ENCODE measurements at regions not wholly inside any gene's neighbourhood (a gene's known extent, or its start where the extent isn't known, plus 50 kb on each side); places are given as distances from the start of the nearest gene placed in this dataset.

GRCh38 chr9:101904845-101905244 lies 166.4 kb upstream of the GRIN3A start:
- TF ChIP-seq, protein P1, sequence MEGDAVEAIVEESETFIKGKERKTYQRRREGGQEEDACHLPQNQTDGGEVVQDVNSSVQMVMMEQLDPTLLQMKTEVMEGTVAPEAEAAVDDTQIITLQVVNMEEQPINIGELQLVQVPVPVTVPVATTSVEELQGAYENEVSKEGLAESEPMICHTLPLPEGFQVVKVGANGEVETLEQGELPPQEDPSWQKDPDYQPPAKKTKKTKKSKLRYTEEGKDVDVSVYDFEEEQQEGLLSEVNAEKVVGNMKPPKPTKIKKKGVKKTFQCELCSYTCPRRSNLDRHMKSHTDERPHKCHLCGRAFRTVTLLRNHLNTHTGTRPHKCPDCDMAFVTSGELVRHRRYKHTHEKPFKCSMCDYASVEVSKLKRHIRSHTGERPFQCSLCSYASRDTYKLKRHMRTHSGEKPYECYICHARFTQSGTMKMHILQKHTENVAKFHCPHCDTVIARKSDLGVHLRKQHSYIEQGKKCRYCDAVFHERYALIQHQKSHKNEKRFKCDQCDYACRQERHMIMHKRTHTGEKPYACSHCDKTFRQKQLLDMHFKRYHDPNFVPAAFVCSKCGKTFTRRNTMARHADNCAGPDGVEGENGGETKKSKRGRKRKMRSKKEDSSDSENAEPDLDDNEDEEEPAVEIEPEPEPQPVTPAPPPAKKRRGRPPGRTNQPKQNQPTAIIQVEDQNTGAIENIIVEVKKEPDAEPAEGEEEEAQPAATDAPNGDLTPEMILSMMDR (IDR thresholded peaks at IDR 0.05; ENCODE audit: low read length) = no peak
- TF ChIP-seq EZH2 (optimal IDR thresholded peaks at IDR 0.05; ENCODE audit: low read depth, low read length) = no peak
- TF ChIP-seq EZH2phosphoT487 (IDR thresholded peaks at IDR 0.05; ENCODE audit: low read length) = no peak
